ENCODE measurements at regions not wholly inside any gene's neighbourhood (a gene's known extent, or its start where the extent isn't known, plus 50 kb on each side); places are given as distances from the start of the nearest gene placed in this dataset.

- Histone ChIP-seq H3K27me3 (no peaks in the 10 kb centered on the region), H3K4me1 (ENCODE audit: control insufficient read depth in 1 of 2, insufficient read depth in 1 of 2, low read depth in 1 of 2, low read length in 1 of 2) (no peaks in the 10 kb centered on the region), H3K36me3 (no peaks in the 10 kb centered on the region), H3K9me3 (no peaks in the 10 kb centered on the region), H3K27ac (no peak overlapping the region), H3K4me3 (ENCODE audit: low read depth in 1 of 2, low read length in 1 of 2) (no peak overlapping the region)
- no peak for TF ChIP-seq CTCF (IDR thresholded peaks at IDR 0.05)
Observed at GRCh38 chr13:22062478-22063205, 391.8 kb downstream of the FGF9 start.

- no peak for TF ChIP-seq CTCF (IDR thresholded peaks at IDR 0.05)
- H3K4me1 ChIP-seq (ENCODE audit: control insufficient read depth in 1 of 2, insufficient read depth in 1 of 2, low read depth in 1 of 2, low read length in 1 of 2): no peaks in the 10 kb centered on the region
- H3K9me3 ChIP-seq: no peaks in the 10 kb centered on the region
- no peaks in the 10 kb centered on the region for H3K36me3 ChIP-seq
- no peak overlapping the region for H3K27ac ChIP-seq
- H3K27me3 ChIP-seq: no peaks in the 10 kb centered on the region
- no peak overlapping the region for H3K4me3 ChIP-seq (ENCODE audit: low read depth in 1 of 2, low read length in 1 of 2)
Observed at GRCh38 chr13:22063416-22064124, 392.7 kb downstream of the FGF9 start.

- Histone ChIP-seq H3K27me3 (no peaks in the 10 kb centered on the region), H3K4me1 (ENCODE audit: control insufficient read depth in 1 of 2, insufficient read depth in 1 of 2, low read depth in 1 of 2, low read length in 1 of 2) (no peaks in the 10 kb centered on the region), H3K36me3 (no peaks in the 10 kb centered on the region), H3K9me3 (no peaks in the 10 kb centered on the region), H3K4me3 (ENCODE audit: low read depth in 1 of 2, low read length in 1 of 2) (no peak overlapping the region), H3K27ac (no peak overlapping the region)
- TF ChIP-seq CTCF (IDR thresholded peaks at IDR 0.05): no peak
Observed at GRCh38 chr13:22064854-22065620, 394.2 kb downstream of the FGF9 start.

- Histone ChIP-seq H3K4me1 (ENCODE audit: control insufficient read depth in 1 of 2, insufficient read depth in 1 of 2, low read depth in 1 of 2, low read length in 1 of 2) (no peaks in the 10 kb centered on the region), H3K4me3 (ENCODE audit: low read depth in 1 of 2, low read length in 1 of 2) (no peak overlapping the region), H3K27ac (no peak overlapping the region), H3K9me3 (no peaks in the 10 kb centered on the region), H3K36me3 (no peaks in the 10 kb centered on the region), H3K27me3 (no peaks in the 10 kb centered on the region)
- TF ChIP-seq CTCF (IDR thresholded peaks at IDR 0.05): no peak
Observed at GRCh38 chr13:22073718-22074117, 402.8 kb downstream of the FGF9 start.

- H3K4me1 ChIP-seq (ENCODE audit: control insufficient read depth in 1 of 2, insufficient read depth in 1 of 2, low read depth in 1 of 2, low read length in 1 of 2): no peaks in the 10 kb centered on the region
- TF ChIP-seq CTCF (IDR thresholded peaks at IDR 0.05): no peak
- H3K27me3 ChIP-seq: no peaks in the 10 kb centered on the region
- H3K27ac ChIP-seq: no peak overlapping the region
- H3K4me3 ChIP-seq (ENCODE audit: low read depth in 1 of 2, low read length in 1 of 2): no peak overlapping the region
- no peaks in the 10 kb centered on the region for H3K36me3 ChIP-seq
- H3K9me3 ChIP-seq: no peaks in the 10 kb centered on the region
Observed at GRCh38 chr13:22074403-22074802, 403.5 kb downstream of the FGF9 start.
